ENCODE measurements at regions not wholly inside any gene's neighbourhood (a gene's known extent, or its start where the extent isn't known, plus 50 kb on each side); places are given as distances from the start of the nearest gene placed in this dataset.
A peak's percentile ranks its signal among the peaks of the same experiment; 100 is the strongest.

DNA sequence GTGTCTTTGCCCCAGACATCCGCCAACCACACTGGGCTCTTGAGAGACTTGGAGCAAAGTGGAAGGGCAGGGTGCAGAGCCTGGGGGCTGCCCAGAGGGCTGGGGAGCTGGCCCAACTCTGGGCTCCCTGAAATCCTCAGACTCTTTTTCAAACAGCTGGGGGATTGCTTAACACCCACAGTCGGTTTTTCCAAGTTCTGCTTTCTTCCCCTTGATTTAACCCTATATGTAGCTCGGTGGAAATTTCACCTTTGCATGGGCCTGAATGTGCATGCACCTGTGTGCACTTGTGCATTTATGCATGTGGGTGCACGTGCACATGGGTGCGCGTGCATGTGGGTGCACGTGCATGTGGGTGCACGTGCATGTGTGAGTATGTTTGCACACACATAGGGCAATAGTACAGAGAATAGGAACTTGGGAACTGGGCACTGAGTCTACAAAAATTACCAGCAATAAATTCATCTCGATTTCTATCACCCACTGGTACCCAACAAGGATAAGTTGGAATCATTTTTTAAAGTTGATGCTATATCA is 52.3 kb upstream of the RFLNA start:
- Histone ChIP-seq H3K4me2 (ENCODE audit: insufficient read depth in 1 of 2, low read depth in 2 of 2, low read length in 2 of 2) (no peak overlapping the region), H4K91ac (replicated peaks; ENCODE audit: insufficient read length, low read length) (no peak overlapping the region), H3K23ac (ENCODE audit: insufficient read length) (no peak overlapping the region), H3K4ac (replicated peaks; ENCODE audit: insufficient read length, low read depth, low read length) (no peak overlapping the region), H3K56ac (replicated peaks; ENCODE audit: insufficient read length, low read depth, low read length) (no peak overlapping the region), H2AFZ (ENCODE audit: low read length) (no peak overlapping the region), H4K5ac (ENCODE audit: insufficient read length, low read depth, low read length) (no peak overlapping the region), H2BK120ac (replicated peaks; ENCODE audit: low read depth, low read length) (no peak overlapping the region), H2BK5ac (ENCODE audit: low read depth, low read length) (no peak overlapping the region), H3K79me1 (ENCODE audit: low read depth, low read length) (no peaks in the 10 kb centered on the region), H3K9ac (replicated peaks in 1 of 4; ENCODE audit: extremely low read depth in 1 of 4, low read depth in 3 of 4, low read length in 3 of 4) (no peak overlapping the region), H3K14ac (ENCODE audit: insufficient read length) (no peak overlapping the region), H3K27ac (ENCODE audit: low read depth, low read length) (no peak overlapping the region), H3K18ac (ENCODE audit: extremely low read depth, low read length) (0 out of 2 replicates have a peak overlapping the region, but pooled peaks have one; percentile 7), H2AK5ac (ENCODE audit: low read depth, low read length) (no peak overlapping the region), H3K36me3 (ENCODE audit: control insufficient read depth in 2 of 4, insufficient read depth in 4 of 4, low read length in 3 of 4) (no peaks in the 10 kb centered on the region), H4K8ac (ENCODE audit: extremely low read depth, insufficient read depth, low read length) (no peak overlapping the region), H3K23me2 (ENCODE audit: low read depth, low read length) (no peaks in the 10 kb centered on the region), H3K9me3 (ENCODE audit: insufficient read depth in 2 of 2, low read depth in 1 of 2, low read length in 1 of 2) (peaks cover 0 to 5% of the 10 kb centered on the region in 2 experiments; a peak in 2 of 4 replicates), H3K4me1 (replicated peaks in 1 of 4; ENCODE audit: control insufficient read depth in 3 of 4, insufficient read depth in 4 of 4, low read length in 3 of 4) (peaks cover 0 to 11% (median 0%) of the 10 kb centered on the region in 4 experiments; a peak in 4 of 7 replicates), H4K20me1 (replicated peaks in 1 of 2; ENCODE audit: control insufficient read depth in 1 of 2, insufficient read depth in 2 of 2, low read length in 2 of 2) (no peaks in the 10 kb centered on the region), H2BK20ac (ENCODE audit: low read length) (no peak overlapping the region), H3K4me3 (ENCODE audit: extremely low read depth in 1 of 4, insufficient read depth in 2 of 4, low read depth in 3 of 4, low read length in 4 of 4) (no peak overlapping the region), H2BK12ac (ENCODE audit: low read depth, low read length) (no peak overlapping the region), H3K79me2 (ENCODE audit: control insufficient read depth in 1 of 2, insufficient read depth in 2 of 2, low read length in 2 of 2) (no peaks in the 10 kb centered on the region), H2BK15ac (ENCODE audit: low read length) (no peak overlapping the region), H3K27me3 (replicated peaks in 1 of 4; ENCODE audit: control insufficient read depth in 3 of 4, extremely low read depth in 1 of 4, insufficient read depth in 3 of 4, low read length in 3 of 4) (no peaks in the 10 kb centered on the region; a peak in 1 of 7 replicates)
- TF ChIP-seq POLR2AphosphoS5 (IDR thresholded peaks at IDR 0.05; ENCODE audit: low read depth, low read length) (no peak), ASH2L (IDR thresholded peaks at IDR 0.05; ENCODE audit: low read length) (no peak), RBBP5 (IDR thresholded peaks at IDR 0.05; ENCODE audit: borderline replicate concordance, low read depth, low read length) (no peak), CBX5 (IDR thresholded peaks at IDR 0.05; ENCODE audit: low read depth, low read length) (no peak), TCF12 (IDR thresholded peaks at IDR 0.05; ENCODE audit: low read depth, low read length) (no peak), CBX8 (IDR thresholded peaks at IDR 0.05; ENCODE audit: borderline replicate concordance, low read depth, low read length) (no peak), RFX5 (IDR thresholded peaks at IDR 0.05; ENCODE audit: borderline replicate concordance, low read depth, low read length) (no peak), EP300 (IDR thresholded peaks at IDR 0.05; ENCODE audit: borderline replicate concordance in 1 of 2, low read depth in 2 of 2, low read length in 2 of 2) (no peak), SUZ12 (IDR thresholded peaks at IDR 0.05; ENCODE audit: low read length) (no peak), TAF1 (IDR thresholded peaks at IDR 0.05; ENCODE audit: low read depth, low read length) (no peak), TAF7 (optimal IDR thresholded peaks at IDR 0.05; ENCODE audit: borderline replicate concordance, low read depth, low read length) (no peak), CHD2 (IDR thresholded peaks at IDR 0.05; ENCODE audit: low read length) (no peak), KDM1A (IDR thresholded peaks at IDR 0.05; ENCODE audit: borderline replicate concordance, low read length) (no peak), GTF2F1 (IDR thresholded peaks at IDR 0.05; ENCODE audit: borderline replicate concordance, low read depth, low read length) (no peak), NANOG (IDR thresholded peaks at IDR 0.05; ENCODE audit: insufficient read depth, low read depth, low read length, poor library complexity, severe bottlenecking) (no peak)
- FAIRE-seq, result no peak
- POLR2A ChIA-PET (ENCODE audit: partially characterized antibody), result no interaction called here
- WGBS, 2 experiments (ENCODE audit: extremely low coverage in 1 of 2, insufficient coverage in 1 of 2, insufficient read length in 1 of 2, insufficient replicate concordance in 2 of 2, low coverage in 1 of 2, low lambda C conversion rate in 2 of 2, missing lambda C conversion rate in 1 of 2), result 93% methylated on average over 9 of the region's 9 CpGs; no CpG with 5 or more reads in 1 of the 2 experiments
- CTCF ChIA-PET (ENCODE audit: partially characterized antibody), result interaction anchor here (0.9 to 1.4 kb wide), 4 partner anchors 11 to 205 kb away, joined by 3 to 4 read pairs (median 4); no protein-coding TSS in a partner anchor
- DNase-seq (ENCODE audit: low read depth in 1 of 2, low spot score in 2 of 2), result no peak
